Activated naive CD4-positive, alpha-beta T cell treated with anti-CD3 and anti-CD28 coated beads, Interleukin-2, amount 50 U/mL, for 16 hours (primary cell): ENCODE measurements at regions not wholly inside any gene's neighbourhood (a gene's known extent, or its start where the extent isn't known, plus 50 kb on each side); places are given as distances from the start of the nearest gene placed in this dataset.
"Not testable (repeated sequence)": the region's sequence is repeated elsewhere in the genome, so short reads cannot be mapped to it uniquely, and the experiment has no call there.

Experiments
- DNase-seq: peaks from one replicate; pipeline ENCODE4 v3.0.0-alpha.2; 2020

DNA sequence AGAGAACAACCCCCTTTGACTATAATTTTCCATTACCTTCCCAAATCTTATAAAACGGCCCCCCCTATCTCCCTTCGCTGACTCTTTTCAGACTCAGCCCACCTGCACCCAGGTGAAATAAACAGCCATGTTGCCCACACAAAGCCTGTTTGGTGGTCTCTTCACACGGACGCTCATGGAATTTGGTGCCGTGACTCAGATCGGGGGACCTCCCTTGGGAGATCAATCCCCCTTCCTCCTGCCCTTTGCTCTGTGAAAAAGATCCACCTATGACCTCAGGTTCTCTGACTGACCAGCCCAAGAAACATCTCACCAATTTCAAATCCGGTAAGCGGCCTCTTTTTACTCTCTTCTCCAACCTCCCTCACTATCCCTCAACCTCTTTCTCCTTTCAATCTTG, 146.8 kb upstream of the TRIB2 start:
- DNase-seq, result not testable (repeated sequence)

DNA sequence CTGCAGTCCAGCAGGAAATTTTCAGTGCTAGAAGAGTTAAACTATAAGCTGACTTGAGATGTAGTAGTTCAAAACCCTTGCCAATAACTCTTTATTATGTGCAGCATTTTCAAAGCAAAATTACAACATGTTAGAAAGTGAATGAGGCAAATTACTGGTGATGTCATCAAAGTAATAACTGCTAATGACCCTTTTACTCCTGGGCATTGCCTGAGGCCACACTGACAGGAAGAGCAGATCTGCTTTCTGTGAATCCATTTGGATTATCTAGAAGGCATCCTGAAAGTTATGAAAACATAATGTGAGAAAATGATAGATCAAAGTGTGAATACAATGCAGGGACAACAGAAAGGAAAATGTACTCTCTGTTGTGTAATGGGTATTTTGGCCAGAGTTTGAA, 139.6 kb upstream of the TRIB2 start:
- no peak for DNase-seq

DNA sequence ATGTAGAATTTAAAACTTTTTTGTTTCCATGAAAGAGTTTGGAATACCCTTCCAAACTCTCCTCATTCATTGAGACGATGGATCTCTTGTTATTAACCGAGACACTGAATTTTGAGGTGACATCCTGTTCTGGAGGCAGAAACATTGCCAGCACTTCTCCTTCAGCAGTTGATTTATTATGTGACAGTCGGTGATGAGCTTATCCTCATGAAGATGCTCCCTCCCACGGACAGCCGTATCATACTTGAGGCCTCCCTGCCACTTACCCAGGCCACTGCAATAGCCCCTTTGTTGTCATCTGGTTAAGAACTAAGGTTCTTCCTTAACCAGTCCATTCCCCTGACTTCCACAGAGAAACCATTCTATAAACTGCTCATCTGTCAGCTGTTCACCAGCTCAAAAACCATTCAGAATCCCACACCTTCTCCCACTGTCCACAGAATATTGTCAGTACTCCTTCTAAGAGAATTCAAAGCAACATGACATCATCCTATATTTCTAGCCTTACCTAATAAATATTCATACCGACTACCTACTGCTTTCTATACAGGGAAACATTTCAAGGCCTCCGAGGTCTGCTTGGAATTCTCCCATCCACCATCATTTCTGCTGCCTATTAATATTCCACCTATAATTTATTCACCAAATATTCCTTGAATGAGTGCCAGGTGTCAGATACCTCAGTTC, 139.0 kb upstream of the TRIB2 start:
- DNase-seq, result no peak

DNA sequence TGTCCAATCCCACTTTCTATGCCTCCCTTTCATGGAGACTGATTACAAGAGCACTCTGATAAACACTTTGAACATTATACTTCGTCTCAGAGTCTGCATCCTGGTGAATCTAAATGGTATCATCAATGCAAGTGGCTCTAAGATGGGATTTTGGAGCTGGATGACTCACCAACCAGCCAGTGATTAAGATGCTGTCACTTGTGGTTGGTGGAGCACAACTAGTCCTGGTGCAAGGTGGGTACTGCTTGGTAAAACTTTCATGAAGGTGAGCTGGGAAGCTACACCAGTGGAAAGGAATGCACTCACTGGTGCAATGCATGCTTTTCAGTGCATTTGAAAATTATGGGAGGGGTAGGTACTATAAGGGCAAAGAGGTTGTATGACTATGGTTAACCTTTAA, 137.7 kb upstream of the TRIB2 start:
- no peak for DNase-seq

DNA sequence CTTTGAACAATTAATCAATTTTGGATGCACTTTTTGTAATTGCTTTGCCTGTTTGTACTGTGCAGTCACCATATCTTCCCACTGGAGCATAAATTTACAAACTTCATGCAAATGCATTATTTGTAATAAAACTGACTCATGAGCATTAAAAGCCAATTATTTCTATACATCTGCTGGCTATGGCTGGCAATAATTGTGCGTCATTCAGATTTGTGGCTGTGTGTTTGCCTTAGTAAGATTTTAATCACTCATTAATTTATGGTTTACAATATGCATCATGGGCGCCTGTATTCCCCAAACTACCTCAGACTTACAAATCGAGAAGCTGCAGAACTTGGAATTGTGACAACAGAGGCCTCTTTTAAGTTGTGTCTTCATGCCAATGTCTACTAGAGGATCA, 132.4 kb upstream of the TRIB2 start:
- DNase-seq, result no peak

DNA sequence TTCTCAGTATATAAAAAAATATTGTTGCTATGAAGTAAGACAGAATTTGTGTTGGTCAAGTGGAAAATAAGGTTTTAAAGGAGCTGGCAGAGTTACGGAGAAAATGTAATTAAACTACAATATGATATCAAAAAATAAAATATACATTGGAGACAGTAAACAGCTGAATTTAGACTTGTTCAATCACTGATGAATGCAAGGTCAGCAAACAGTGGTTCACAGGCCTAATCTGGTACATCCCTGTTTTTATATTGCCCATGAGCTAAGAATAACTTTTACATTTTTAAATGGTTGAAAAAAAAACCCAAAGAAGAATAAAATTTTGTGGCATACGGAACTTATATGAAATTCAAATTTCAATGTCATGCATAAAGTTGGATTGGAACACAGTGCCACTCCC, 131.0 kb upstream of the TRIB2 start:
- no peak for DNase-seq

DNA sequence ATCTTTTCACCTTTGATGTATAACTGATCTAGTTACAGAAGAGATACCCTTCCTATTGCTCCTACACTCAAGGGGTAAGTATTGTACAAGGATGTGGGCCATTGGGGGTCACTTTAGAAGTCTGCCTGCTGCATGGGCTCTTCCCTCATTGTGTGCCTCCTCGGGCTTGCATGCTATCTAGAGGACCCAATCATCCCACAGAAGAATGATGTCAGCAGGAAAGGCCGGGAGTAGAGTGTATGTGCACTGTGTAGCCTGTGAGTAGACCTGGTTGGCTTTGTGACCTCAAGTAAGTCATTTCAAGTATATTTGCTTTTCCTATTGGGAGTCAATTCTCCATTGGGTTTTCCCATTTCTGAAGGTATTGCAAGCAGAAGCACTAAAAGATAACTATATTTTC, 129.5 kb upstream of the TRIB2 start:
- no peak for DNase-seq

DNA sequence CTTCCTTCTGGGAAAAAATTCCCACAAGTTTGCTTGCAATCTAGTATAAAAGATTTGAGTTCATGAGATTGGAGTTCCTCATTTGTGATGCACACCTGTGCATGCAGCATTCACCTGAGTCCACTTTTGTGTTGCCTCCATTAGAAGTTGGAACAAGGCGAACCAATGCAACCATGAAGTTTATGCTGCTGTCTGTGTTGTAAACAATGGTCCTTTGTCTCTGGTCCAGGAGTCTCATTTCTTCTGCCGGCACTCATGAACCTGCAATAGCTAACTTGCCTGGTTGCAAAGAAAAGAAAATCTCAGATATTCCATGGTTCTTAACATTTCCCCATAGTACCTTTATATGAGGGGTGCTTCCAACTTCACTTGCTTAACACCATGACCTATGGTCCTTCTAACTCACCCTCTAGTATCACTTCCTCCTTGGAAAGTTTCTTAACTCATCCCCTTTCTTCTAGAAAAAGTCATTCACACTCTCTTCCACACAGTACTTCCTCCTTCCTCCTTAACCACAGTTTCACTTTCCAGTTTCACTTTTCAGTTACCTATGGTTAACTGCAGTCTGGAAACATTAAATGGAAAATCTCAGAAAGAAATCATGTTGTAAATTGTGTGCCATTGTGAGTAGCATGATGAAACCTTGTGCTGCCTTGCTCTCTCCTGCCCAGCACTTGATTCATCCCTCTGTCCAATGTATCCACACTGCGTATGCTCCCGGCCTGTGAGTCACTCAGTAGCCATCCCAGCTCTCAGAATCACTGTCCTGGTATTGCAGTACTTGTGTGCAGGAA, 128.8 kb upstream of the TRIB2 start:
- no peak for DNase-seq

DNA sequence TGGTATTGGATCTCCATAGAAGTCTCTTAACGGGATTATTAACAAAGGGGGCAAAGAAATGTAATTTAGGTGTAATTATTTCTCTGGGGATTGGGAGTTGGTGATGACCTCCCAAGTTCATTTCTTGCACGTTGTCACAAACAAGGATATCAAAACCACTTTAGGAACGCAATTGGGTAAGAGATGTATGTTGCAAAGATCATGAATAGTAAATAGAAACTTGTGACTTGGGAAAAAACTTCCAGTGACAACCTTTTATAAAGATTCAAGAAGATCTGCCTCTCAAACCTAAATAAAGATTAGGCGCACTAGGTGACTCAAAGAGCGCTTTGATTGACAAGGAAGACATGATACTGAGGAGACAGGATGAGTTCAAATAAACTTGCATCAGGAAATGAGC, 127.8 kb upstream of the TRIB2 start:
- DNase-seq, result no peak

DNA sequence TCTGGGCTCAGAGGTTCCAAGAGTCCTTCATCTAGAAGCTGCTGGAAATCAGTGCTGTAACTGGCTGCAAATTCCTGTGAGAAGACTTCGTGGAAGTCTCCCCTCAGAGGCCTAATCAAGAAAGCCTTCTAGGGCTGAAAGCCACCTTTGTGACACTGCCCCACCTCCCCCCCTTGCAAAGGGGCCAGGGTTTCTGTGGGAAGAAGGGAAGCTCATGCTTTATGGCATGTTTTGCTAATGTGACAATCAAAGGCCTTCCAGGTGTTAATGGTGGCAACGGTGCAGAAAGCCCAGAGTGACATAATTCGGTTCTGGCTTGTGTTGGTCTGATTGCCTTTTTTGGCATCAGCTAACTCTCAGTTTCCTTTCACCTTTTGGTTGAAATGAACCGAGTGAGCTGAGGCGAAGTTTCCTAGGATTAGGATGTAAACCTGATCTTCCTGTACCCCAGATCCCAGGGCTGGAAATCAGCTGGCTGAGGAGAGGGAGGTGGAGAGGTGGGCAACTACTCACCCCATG, 126.9 kb upstream of the TRIB2 start:
- no peak for DNase-seq

DNA sequence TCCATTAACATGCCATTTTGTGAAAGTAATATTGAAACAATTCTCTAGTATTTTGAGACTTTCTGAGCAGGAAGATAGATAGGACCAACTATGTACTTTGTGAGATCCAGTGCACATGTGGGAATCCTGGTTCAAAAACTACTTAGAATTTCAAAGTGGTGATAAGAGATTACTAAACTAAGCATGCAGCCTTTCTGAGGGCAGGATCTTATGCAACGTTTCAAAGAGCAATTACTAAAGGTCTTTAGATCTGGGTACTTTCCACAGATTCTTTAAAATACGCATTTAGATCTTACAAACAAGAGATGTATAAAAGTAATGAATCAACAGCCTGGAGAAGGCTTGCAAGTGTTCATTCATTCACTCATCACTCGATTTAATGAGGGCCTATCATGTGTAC, 124.4 kb upstream of the TRIB2 start:
- no peak for DNase-seq

DNA sequence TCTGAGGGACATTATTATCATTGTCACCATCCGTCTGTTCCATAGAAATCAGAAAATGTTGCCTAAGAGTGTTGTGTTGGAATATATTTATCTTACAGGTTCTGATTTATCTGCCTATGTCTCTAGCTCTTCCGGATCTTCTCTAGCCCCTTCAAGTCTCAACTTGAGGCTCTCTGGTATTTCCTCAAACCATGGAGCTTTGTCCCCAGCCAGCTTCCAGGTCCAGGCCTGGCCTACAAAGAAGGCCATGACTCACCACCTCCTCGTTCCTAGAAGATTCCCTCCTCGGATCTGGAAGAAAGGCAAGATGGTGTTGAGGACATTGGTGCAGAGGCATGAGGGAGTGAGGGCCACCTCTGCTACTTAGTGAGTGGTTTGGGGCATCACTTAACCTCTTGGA, 122.1 kb upstream of the TRIB2 start:
- DNase-seq, result no peak

DNA sequence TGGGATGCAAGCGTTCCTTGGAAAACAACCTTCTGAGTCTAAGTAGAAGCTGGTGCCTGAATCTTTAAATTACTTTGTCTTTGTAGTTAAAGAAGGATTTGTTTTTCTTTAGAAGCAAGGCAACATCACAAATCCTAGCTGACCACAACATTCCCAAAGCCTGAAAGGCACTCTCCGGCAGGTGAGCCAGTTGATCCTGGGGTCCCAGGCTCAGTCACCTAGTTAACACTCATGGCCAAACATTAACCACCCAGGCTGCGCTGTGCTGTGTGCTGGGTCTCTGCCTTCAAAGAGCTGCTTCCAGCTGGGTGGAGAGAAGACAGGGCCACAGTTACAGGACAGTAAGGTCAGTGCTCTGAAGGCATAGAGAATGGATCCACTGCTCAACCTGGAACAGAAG, 120.0 kb upstream of the TRIB2 start:
- DNase-seq, result no peak

DNA sequence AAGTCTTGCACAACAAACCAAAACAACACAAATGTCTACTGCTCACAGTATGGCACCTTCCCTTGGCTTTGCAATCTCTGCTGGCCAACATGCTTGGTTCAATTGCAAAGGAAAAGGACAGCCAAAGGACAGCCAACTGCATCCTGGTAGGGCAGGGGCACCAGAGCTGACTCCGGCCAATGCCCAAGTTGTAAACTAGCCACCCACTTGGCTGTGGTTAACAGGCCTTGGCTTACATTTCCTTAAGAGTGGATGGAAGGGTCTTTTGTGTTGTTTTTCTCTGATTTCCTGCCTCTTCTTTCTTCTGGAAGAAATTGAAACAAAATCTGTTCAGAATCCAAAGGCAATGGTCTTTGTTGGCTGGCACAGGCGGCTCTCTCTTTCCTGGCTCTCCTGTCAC, 119.1 kb upstream of the TRIB2 start:
- DNase-seq, result no peak

DNA sequence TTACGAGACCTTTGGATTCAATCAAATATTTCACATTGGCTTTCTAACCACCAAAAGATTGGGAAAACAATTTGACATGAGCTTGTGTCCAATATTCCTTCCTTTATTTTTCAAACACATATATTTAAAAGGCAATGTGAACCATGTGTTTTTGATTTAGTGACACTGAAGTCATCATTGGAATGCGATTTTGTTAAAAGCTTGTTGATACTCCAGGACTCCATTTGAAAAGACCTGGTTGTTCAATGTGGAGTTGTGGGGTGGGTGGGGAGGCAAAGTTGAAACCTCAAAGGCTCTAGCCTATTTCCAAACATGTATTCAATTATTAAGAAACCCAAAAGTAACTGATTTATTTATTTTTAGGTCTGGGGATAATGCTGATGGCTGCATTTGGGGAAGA, 114.1 kb upstream of the TRIB2 start:
- DNase-seq, result no peak

DNA sequence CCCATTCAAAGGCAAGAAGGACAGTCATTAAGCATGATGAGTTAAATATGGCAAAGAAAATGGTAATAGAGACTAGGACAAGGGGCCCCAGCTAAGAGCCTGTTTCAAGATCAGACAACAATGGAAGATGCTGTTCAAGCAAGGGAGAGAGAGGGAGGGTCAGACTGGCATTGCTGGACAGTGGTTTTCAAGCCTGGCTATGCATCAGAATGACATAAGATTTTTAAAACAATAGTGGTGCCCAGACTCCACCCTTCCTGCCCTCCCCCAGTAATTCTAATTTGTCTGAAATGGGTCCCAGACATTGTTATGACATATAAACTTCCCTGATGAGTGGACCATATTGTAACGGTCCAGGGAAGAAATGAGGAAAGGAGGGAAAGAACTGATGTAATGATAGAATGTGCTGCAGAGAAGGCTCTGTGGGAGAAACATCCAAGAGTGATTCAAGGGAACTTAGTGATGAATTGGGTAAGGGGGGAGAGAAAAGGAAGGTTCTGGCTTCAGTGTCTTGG, 112.9 kb upstream of the TRIB2 start:
- DNase-seq, result no peak

DNA sequence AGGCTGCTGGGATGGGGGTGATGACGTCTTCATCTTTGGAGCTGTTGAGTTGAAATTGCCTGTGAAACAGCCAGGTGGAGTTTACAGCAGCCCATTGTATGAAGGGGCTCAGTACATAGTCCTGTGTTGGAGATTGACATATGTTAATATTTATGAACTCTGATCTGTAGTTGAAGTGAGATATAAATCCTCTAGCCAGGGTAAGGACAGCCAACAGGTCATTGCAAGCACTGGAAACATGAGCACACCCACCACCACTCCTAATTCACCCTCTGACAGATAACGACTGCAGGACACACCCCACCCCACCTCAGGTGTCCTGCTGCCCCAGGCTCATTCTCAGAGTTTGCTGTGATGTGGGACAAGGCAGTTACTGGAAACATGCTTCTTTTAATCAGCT, 112.4 kb upstream of the TRIB2 start:
- no peak for DNase-seq

DNA sequence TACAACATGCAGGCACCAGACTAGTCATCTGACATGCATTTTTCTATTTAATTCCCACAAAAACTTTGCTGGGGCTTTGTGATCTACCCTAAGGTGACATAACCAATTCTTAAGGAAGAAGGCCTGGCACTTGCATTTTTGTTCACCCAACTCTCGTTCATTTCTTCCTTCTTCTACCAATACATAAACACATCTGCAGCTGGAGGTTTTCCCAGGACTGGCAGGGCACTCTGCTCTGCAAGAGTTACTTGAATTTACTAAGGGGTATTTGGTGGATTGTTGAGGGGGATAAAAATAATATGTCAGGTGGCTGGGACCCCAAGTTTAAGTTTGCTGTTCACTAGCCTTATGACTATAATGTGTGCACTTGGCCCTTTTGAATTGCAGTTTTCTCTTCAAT, 111.4 kb upstream of the TRIB2 start:
- DNase-seq, result no peak

DNA sequence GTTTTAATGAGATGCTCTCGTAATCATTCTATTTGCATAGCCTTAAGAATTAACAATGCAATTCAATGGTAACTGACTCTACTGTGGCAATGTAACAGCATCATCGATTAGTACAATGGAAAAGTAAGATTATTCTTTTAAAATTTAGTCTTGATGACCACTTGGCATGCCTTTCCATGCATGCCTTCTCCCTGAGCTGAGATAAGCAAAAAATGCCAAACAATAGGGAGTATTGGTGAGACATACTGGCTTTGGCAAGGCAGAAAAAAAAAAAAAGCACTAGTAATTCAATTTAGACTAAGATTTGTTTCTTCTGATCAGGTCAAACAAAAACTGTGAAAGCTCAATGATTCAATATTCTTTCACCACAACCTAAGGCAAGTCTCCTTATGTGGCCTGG, 110.8 kb upstream of the TRIB2 start:
- no peak for DNase-seq

DNA sequence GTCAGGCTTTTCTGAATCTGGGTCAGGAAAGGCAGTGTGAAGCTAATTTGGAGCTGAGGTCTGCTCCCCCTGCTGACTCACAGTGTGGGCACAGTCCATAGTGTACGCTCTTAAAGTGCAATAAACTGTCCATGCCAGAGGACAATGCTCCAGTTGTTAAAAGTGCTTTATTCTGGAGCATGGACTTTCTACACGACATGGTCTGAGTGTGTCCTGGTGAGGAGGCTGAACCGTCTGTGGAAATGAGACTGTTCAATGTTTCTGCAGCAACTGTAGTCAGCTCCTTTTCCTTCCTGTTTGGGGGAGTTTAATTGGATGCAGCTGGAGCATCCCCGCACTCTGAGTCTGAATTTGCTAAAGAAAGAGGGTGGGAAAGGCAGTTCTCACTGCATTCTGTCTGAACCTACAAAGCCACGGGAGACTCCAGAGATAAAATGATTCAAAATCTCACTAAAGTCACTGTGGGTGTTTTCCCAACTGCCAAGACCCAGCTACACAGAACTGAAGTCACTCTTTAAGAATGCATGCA, 110.2 kb upstream of the TRIB2 start:
- DNase-seq, result no peak

DNA sequence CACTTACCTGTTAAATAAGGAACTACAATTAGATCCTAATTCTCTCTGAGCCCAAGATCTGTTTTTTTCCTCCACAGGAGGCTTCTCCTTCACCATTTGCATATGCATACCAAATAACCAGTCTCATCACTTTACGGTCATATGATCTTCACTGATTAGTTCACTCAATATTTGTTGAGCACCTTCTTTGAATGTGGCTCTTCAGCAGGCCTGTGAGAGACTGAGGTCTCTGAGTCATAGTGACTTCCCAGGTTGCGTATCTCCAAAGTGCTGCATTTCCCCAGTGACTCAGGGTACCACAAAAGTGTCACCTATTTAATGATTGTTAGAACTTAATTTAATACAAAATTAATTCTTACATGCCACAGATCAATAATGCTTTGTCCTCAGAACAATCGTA, 108.8 kb upstream of the TRIB2 start:
- peak; percentile 15 for DNase-seq

DNA sequence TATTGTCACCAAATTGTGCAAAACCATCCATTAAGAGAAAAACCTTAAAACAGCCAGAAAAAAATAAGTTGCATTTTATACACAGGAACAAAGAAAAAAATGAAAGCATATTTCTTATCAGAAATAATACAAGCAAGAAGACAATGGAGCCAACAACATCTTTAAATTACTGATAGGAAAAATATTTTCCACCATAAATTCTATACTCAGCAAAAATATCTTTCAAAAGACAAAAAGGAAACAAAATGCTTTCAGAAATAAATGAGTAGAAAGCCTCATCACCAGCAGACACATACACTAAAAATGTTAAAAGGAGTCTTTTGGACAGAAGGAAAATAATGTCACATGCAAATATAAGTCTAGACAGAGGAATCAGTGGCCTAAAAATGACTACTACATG, 106.4 kb upstream of the TRIB2 start:
- no peak for DNase-seq

DNA sequence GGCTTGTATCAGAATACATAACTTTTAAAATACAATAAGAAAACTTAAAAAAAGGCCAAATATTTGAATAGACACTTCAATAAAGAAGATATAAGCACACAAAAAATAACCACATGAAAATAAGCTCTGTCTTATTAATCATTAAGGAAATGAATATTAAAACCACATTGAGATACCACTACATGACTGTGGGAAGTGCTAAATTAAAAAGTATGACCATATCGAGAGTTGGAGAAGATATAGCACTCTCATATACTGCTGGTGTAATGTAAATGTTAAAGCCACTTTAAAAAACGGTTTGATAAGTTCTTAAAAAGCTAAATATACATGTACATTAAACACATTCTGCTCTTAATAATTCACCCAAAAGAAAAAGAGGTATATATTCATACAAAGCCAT, 104.6 kb upstream of the TRIB2 start:
- no peak for DNase-seq

DNA sequence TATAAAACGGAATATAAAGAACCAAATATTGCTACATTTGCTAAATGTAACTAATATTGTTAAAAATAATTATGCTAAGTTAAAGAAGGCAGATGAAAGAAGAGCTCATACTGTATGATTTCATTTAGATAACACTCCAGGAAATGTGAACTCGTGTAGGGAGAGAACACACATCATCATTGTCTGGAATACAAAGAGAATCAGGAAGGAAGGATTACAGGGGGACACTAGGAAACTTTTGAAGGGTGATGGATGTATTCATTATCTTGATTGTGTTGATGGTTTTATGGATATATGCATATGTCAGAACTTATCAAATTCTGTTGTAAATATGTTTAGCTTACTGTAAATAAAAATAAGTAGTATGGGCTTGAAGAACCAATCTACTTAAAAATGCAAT, 104.1 kb upstream of the TRIB2 start:
- DNase-seq, result no peak
